Activated T-cell treated with anti-CD3 and anti-CD28 coated beads for 1 hour (primary cell): ENCODE measurements at regions not wholly inside any gene's neighbourhood (a gene's known extent, or its start where the extent isn't known, plus 50 kb on each side); places are given as distances from the start of the nearest gene placed in this dataset.

Source experiments
- DNase-seq: peaks from one replicate; pipeline ENCODE4 v3.0.0-alpha.2; 2020; ENCODE audit warnings: low read depth

- no peak for DNase-seq
Observed at GRCh38 chr6:85396159-85396808, 53.6 kb upstream of the NT5E start.

GRCh38 chr6:85395746-85396145 lies 54.1 kb upstream of the NT5E start:
- no peak for DNase-seq

- DNase-seq: no peak
Observed at GRCh38 chr6:85394853-85395538, 54.9 kb upstream of the NT5E start.

GRCh38 chr6:85394199-85394598 lies 55.7 kb upstream of the NT5E start:
- DNase-seq: no peak

- DNase-seq: no peak
Observed at GRCh38 chr6:85392379-85392778, 57.5 kb upstream of the NT5E start.

GRCh38 chr6:85390775-85391174 lies 59.1 kb upstream of the NT5E start:
- no peak for DNase-seq

- no peak for DNase-seq
Observed at GRCh38 chr6:85390105-85390728, 59.7 kb upstream of the NT5E start.

GRCh38 chr6:85389151-85389797 lies 60.6 kb upstream of the NT5E start:
- DNase-seq: no peak

GRCh38 chr6:85388531-85388930 lies 61.4 kb upstream of the NT5E start:
- DNase-seq: no peak

- DNase-seq: no peak
Observed at GRCh38 chr6:85385636-85386315, 64.1 kb upstream of the NT5E start.

GRCh38 chr6:85383042-85383441 lies 66.8 kb upstream of the NT5E start:
- DNase-seq: no peak

GRCh38 chr6:85382541-85382940 lies 67.3 kb upstream of the NT5E start:
- DNase-seq: no peak

GRCh38 chr6:85372915-85373270 lies 77.0 kb upstream of the NT5E start:
- no peak for DNase-seq

- DNase-seq: no peak
Observed at GRCh38 chr6:85372188-85372914, 77.5 kb upstream of the NT5E start.

- no peak for DNase-seq
Observed at GRCh38 chr6:85368631-85369030, 81.3 kb upstream of the NT5E start.

- no peak for DNase-seq
Observed at GRCh38 chr6:85364344-85364743, 85.5 kb upstream of the NT5E start.

GRCh38 chr6:85363870-85364269 lies 86.0 kb upstream of the NT5E start:
- no peak for DNase-seq

- no peak for DNase-seq
Observed at GRCh38 chr6:85362652-85363310, 87.1 kb upstream of the NT5E start.

- no peak for DNase-seq
Observed at GRCh38 chr6:85361643-85362014, 88.3 kb upstream of the NT5E start.

GRCh38 chr6:85360794-85361642 lies 88.9 kb upstream of the NT5E start:
- no peak for DNase-seq
